GM12878 (cell line): ENCODE measurements at regions not wholly inside any gene's neighbourhood (a gene's known extent, or its start where the extent isn't known, plus 50 kb on each side); places are given as distances from the start of the nearest gene placed in this dataset.

Source experiments
- CBFB ChIP-seq: IDR thresholded peaks from 2 replicates; pipeline ENCODE4 v1.6.1; 2016; ENCODE audit warnings: antibody characterized with exemption, low read depth
- ESRRA ChIP-seq: IDR thresholded peaks from 2 replicates; pipeline ENCODE4 v1.6.1; 2012; ENCODE audit warnings: mild to moderate bottlenecking, low read length, improper control_type of control experiment
- EZH2 ChIP-seq: IDR thresholded peaks from 2 replicates; pipeline ENCODE4 v1.6.1; 2012; ENCODE audit warnings: low read depth, mild to moderate bottlenecking, control low read depth, inconsistent platforms, low read length, borderline replicate concordance; ENCODE audit not compliant: control insufficient read depth
- MXI1 ChIP-seq: fragments of 150-350 bp; IDR thresholded peaks from 2 replicates; pipeline ENCODE4 v1.6.1; 2011; ENCODE audit warnings: low read depth, mild to moderate bottlenecking, inconsistent platforms, low read length, improper control_type of control experiment
- POLR2AphosphoS2 ChIP-seq: IDR thresholded peaks from 2 replicates; pipeline ENCODE4 v1.6.1; 2011; ENCODE audit warnings: low read depth, mild to moderate bottlenecking, low read length, improper control_type of control experiment, moderate library complexity
- YBX1 ChIP-seq: fragments of 450-650 bp; IDR thresholded peaks from 2 replicates; pipeline ENCODE4 v1.6.1; 2016; ENCODE audit warnings: antibody characterized with exemption
- ZNF622 ChIP-seq: fragments of 450-650 bp; IDR thresholded peaks from 2 replicates; pipeline ENCODE4 v1.6.1; 2017; ENCODE audit warnings: mild to moderate bottlenecking, inconsistent platforms
- TF ChIP-seq, protein P1 (sequence below): IDR thresholded peaks from 2 replicates; pipeline ENCODE4 v1.6.1; 2012; ENCODE audit warnings: improper control_type of control experiment, low read depth, low read length; ENCODE audit not compliant: insufficient replicate concordance
- TF ChIP-seq, protein P2 (sequence below): fragments of 450-650 bp; conservative IDR thresholded peaks from 2 replicates; pipeline ENCODE4 v1.6.1; 2017; ENCODE audit warnings: mild to moderate bottlenecking, moderate library complexity
- TF ChIP-seq, protein P3 (sequence below): fragments of 450-650 bp; formaldehyde crosslinking; IDR thresholded peaks from 2 replicates; pipeline ENCODE4 v1.4.0; 2022; ENCODE audit warnings: mild to moderate bottlenecking, moderate library complexity
- TF ChIP-seq, protein P4 (sequence below): fragments of 450-650 bp; IDR thresholded peaks from 2 replicates; pipeline ENCODE4 v1.6.1; 2017; ENCODE audit warnings: mild to moderate bottlenecking
- TF ChIP-seq, protein P5 (sequence below): fragments of 450-650 bp; IDR thresholded peaks from 2 replicates; pipeline ENCODE4 v1.6.1; 2016; ENCODE audit warnings: mild to moderate bottlenecking

DNA sequence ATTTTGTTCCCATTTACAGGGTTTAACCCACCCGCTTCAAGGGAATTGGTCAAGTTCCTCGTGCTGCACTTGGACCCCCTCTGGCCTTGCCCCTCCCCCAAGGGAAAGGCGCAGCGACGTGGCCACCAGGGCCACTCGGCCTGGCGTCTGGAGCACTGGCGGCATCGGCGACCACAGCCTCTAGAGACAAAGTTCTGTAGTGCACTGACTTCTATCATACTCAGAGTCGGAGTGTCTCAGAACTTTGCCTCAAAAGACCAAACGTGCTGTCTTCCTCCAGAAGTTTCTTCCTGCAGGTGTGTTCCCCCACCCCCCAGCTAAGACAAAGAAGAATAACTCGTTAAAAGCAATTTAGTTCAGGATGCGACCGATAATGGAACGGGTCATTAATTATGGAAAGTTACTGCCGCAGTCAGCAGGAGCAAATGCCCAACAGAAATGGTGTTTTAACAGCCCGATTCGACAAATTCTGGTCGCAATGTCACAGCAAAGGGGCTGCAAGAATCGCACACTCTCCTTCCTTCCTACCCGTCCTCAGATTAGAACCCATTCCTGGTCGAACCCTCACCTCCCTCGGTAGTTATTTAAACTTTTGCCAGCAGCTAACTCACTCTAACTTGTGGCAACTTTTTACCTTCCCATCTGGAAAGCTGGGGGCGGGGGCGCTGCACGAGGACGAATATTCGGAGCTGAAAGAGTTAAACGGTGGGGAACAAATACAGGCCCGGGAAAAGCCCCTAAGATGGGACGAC is 202.1 kb upstream of the NFE2L3 start (continued):
- TF ChIP-seq, protein P1, sequence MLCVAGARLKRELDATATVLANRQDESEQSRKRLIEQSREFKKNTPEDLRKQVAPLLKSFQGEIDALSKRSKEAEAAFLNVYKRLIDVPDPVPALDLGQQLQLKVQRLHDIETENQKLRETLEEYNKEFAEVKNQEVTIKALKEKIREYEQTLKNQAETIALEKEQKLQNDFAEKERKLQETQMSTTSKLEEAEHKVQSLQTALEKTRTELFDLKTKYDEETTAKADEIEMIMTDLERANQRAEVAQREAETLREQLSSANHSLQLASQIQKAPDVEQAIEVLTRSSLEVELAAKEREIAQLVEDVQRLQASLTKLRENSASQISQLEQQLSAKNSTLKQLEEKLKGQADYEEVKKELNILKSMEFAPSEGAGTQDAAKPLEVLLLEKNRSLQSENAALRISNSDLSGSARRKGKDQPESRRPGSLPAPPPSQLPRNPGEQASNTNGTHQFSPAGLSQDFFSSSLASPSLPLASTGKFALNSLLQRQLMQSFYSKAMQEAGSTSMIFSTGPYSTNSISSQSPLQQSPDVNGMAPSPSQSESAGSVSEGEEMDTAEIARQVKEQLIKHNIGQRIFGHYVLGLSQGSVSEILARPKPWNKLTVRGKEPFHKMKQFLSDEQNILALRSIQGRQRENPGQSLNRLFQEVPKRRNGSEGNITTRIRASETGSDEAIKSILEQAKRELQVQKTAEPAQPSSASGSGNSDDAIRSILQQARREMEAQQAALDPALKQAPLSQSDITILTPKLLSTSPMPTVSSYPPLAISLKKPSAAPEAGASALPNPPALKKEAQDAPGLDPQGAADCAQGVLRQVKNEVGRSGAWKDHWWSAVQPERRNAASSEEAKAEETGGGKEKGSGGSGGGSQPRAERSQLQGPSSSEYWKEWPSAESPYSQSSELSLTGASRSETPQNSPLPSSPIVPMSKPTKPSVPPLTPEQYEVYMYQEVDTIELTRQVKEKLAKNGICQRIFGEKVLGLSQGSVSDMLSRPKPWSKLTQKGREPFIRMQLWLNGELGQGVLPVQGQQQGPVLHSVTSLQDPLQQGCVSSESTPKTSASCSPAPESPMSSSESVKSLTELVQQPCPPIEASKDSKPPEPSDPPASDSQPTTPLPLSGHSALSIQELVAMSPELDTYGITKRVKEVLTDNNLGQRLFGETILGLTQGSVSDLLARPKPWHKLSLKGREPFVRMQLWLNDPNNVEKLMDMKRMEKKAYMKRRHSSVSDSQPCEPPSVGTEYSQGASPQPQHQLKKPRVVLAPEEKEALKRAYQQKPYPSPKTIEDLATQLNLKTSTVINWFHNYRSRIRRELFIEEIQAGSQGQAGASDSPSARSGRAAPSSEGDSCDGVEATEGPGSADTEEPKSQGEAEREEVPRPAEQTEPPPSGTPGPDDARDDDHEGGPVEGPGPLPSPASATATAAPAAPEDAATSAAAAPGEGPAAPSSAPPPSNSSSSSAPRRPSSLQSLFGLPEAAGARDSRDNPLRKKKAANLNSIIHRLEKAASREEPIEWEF = no peak
- TF ChIP-seq ESRRA = no peak
- no peak for TF ChIP-seq MXI1
- no peak for TF ChIP-seq POLR2AphosphoS2
- TF ChIP-seq, protein P2, sequence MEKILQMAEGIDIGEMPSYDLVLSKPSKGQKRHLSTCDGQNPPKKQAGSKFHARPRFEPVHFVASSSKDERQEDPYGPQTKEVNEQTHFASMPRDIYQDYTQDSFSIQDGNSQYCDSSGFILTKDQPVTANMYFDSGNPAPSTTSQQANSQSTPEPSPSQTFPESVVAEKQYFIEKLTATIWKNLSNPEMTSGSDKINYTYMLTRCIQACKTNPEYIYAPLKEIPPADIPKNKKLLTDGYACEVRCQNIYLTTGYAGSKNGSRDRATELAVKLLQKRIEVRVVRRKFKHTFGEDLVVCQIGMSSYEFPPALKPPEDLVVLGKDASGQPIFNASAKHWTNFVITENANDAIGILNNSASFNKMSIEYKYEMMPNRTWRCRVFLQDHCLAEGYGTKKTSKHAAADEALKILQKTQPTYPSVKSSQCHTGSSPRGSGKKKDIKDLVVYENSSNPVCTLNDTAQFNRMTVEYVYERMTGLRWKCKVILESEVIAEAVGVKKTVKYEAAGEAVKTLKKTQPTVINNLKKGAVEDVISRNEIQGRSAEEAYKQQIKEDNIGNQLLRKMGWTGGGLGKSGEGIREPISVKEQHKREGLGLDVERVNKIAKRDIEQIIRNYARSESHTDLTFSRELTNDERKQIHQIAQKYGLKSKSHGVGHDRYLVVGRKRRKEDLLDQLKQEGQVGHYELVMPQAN = peak; percentile 43; the same call in 1 of the 2 replicates
- TF ChIP-seq ZNF622 = no peak
- TF ChIP-seq, protein P3, sequence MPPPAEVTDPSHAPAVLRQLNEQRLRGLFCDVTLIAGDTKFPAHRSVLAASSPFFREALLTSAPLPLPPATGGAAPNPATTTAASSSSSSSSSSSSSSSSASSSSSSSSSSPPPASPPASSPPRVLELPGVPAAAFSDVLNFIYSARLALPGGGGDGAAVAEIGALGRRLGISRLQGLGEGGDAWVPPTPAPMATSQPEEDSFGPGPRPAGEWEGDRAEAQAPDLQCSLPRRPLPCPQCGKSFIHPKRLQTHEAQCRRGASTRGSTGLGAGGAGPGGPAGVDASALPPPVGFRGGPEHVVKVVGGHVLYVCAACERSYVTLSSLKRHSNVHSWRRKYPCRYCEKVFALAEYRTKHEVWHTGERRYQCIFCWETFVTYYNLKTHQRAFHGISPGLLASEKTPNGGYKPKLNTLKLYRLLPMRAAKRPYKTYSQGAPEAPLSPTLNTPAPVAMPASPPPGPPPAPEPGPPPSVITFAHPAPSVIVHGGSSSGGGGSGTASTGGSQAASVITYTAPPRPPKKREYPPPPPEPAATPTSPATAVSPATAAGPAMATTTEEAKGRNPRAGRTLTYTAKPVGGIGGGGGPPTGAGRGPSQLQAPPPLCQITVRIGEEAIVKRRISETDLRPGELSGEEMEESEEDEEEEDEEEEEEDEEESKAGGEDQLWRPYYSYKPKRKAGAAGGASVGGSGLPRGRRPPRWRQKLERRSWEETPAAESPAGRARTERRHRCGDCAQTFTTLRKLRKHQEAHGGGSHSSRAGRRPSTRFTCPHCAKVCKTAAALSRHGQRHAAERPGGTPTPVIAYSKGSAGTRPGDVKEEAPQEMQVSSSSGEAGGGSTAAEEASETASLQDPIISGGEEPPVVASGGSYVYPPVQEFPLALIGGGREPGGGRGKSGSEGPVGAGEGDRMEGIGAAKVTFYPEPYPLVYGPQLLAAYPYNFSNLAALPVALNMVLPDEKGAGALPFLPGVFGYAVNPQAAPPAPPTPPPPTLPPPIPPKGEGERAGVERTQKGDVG = no peak
- no peak for TF ChIP-seq YBX1
- no peak for TF ChIP-seq EZH2
- TF ChIP-seq, protein P4, sequence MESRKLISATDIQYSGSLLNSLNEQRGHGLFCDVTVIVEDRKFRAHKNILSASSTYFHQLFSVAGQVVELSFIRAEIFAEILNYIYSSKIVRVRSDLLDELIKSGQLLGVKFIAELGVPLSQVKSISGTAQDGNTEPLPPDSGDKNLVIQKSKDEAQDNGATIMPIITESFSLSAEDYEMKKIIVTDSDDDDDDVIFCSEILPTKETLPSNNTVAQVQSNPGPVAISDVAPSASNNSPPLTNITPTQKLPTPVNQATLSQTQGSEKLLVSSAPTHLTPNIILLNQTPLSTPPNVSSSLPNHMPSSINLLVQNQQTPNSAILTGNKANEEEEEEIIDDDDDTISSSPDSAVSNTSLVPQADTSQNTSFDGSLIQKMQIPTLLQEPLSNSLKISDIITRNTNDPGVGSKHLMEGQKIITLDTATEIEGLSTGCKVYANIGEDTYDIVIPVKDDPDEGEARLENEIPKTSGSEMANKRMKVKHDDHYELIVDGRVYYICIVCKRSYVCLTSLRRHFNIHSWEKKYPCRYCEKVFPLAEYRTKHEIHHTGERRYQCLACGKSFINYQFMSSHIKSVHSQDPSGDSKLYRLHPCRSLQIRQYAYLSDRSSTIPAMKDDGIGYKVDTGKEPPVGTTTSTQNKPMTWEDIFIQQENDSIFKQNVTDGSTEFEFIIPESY = no peak
- TF ChIP-seq CBFB = no peak
- TF ChIP-seq, protein P5, sequence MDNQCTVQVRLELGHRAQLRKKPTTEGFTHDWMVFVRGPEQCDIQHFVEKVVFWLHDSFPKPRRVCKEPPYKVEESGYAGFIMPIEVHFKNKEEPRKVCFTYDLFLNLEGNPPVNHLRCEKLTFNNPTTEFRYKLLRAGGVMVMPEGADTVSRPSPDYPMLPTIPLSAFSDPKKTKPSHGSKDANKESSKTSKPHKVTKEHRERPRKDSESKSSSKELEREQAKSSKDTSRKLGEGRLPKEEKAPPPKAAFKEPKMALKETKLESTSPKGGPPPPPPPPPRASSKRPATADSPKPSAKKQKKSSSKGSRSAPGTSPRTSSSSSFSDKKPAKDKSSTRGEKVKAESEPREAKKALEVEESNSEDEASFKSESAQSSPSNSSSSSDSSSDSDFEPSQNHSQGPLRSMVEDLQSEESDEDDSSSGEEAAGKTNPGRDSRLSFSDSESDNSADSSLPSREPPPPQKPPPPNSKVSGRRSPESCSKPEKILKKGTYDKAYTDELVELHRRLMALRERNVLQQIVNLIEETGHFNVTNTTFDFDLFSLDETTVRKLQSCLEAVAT = no peak
